HG03045 (cell line): ENCODE measurements at regions not wholly inside any gene's neighbourhood (a gene's known extent, or its start where the extent isn't known, plus 50 kb on each side); places are given as distances from the start of the nearest gene placed in this dataset.

ENCODE experiments used
- ATAC-seq: cut with Tn5 transposase; IDR thresholded peaks from one replicate; pipeline ENCODE4 v1.9.1; 2021; ENCODE audit warnings: mild to moderate bottlenecking, moderate library complexity; ENCODE audit not compliant: unreplicated experiment

DNA sequence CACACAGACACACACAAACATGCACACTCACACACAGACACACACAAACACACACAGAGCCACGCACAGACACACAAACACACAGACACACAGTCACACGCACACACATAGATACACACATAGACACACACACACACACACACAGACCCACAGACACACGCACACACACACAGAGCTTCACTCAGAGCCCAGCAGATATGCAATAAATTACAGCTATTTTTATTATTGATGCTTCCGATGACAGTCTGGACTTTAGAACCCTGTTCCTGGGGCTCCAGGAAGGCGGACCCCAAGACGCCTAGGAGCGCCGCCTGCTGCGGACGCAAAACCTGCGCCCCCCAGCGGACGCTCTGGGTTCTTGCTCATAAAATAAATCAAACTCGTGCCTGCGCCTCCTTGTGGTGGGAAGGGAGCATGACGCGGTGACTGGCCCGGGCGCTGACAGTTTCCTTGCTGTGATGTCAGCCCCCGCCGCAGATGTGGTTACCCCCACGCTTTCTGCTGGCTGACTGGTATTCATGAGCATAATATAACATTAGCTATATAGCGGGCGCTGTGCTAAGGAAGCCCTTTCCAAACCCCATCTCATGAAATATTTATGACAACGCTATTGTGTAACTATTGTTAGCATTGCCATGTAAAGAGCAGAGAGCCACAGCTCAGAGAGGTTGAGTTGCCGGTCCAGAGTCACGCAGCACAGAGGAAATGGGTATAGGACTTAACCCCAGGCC is 64.4 kb upstream of the TM9SF2 start:
- ATAC-seq, result peak; percentile 48

DNA sequence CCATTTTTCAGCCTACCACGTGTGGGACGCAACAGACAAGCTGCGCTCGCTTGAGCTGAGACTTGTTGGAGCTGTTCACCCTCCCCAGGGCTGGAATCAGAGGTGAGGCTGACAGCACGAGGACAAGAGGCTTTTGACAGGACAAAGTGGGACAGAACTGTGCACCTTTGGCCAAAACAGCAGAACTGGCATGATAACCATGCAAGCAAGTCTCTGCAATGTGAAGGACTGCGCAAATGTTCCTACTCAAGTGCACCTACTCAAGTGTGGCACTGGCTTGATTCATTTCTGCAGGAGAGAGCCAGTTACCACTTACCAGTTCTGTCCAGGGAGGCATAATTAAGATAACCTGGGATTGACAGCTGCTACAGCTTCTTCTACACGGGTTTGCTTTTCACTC is 62.2 kb upstream of the TM9SF2 start:
- no peak for ATAC-seq

DNA sequence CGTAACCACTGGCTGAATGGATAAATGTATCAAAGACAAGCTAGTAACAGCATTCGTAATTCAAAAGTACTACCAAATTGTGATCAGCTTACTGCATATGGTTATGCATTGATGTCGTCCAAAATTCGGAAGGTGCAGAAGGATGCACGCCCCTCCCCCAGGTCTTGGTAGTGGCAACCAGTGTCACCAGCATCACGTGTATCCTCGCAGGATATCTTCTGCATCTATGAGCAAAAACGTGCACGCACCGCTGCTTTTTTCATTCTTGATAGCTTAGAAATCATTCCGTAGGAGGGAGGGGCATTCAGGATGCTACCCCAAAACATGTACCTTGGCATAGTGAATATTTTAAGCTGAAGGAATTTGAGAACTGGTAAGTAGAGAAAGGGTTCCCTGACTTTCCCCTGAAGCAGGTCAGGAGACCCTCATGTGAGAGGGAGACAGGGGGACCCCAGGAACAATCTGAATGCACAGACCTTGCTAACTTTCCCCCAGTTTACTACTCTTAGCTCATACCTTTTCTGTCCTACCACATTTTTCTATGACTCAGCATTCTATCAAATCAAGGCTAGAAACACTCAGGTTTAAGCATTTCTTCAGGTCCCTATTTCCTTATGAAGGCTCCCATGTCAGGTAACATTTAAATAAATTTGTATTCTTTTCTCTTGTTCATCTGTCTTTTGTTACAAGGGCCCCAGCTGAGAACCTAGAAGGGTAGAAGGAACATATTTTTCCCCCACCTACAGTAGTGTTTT is 61.2 kb upstream of the TM9SF2 start:
- ATAC-seq, result no peak

DNA sequence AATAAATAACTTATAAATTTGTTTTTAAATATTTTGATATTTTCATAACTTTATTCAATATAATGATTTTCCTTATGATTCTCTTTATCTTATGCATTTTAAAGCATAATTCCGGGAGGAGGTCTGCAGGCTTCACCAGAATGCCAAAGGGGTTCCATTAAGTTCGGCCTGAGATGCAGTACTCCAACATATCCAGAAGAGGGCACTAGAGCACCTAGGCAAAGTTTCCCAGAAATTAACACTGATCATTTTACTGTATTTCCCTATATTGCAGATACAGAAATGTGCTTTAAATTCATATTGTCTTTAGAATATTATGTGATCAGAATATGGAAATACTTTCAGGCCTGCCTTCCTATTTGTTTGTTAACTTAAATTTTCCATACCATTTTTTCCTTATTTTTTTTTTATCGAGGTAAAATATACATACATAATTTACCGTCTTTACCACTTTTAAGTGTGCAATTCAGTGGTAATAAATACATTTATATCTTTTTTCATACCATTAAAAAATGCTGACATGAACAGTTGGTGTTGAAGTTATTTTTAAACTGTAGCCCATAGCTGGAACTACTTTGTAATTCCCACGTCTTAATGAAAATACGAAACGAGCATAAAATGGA is 58.9 kb upstream of the TM9SF2 start:
- no peak for ATAC-seq

DNA sequence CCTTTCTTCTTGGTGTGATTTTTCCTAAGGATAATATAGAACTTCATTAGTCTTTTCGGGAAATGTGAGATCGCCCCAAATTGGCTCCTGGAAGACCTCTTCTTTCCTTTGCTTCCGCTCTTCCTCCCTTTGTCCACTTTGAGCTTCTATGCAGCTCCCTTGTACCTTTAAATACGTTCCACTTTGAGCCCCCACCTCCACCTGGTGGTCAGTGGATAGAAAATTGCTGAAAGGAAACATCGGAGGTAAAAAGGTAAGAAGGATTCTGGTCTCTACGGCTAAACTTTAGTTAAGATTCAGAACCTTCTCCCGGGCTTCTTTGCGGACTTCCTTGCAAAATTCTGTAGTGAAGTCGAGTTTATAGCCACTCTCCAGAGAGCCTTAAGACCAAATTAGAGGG is 55.0 kb upstream of the TM9SF2 start:
- no peak for ATAC-seq

DNA sequence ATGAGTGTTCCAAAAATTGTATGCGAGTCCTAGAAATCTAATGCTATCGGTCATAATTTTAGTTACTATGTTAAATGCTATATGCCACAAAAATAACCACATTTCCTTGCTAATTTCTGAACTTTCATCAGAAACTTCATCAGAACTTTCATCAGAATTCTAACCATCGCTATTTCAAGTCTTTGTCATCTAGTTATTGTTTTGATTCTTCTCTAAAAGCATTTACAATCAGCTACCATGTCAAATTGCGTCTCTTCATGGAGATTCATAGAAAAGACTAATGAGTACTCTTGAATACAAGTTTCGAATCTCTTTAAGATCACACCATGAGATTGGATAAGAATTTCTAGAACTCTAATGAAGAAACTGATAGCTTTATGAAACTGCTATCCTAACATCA is 52.7 kb upstream of the TM9SF2 start:
- no peak for ATAC-seq

DNA sequence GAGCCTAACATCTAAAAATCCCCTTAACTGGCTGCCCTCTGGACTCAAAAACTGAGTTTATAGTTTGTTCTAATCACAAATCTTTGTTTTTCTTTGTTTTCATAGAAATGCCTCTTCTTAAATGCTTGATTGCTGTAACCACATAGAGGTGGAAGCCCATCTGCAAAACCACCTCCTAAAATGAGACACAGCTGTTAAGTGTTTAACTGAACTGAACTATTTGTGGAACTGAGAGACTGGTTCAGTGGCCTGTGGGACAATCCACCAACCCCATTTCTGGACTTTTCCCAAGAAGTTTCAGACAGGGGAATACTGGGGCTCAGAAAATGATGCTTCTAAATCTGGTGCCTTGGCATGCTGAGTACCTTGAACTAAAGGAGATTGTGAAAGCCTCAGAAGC is 50.9 kb upstream of the TM9SF2 start:
- ATAC-seq, result no peak
